Fibroblast of mammary gland (primary cell): ENCODE measurements at regions not wholly inside any gene's neighbourhood (a gene's known extent, or its start where the extent isn't known, plus 50 kb on each side); places are given as distances from the start of the nearest gene placed in this dataset.

Experiments
- DNase-seq: peaks from one replicate; pipeline ENCODE4 v3.0.0-alpha.2; 2010; ENCODE audit warnings: low read depth
- H3K4me3 ChIP-seq: 2 replicates; pipeline ENCODE4 v1.5.1; 2011; ENCODE audit warnings: low read depth, mild to moderate bottlenecking, low read length, moderate library complexity; ENCODE audit not compliant: control insufficient read depth
- TF ChIP-seq, protein P1 (sequence below): conservative IDR thresholded peaks from 2 replicates; pipeline ENCODE4 v1.5.1; 2011; ENCODE audit warnings: low read depth, low read length, inconsistent platforms; ENCODE audit not compliant: control insufficient read depth, insufficient read depth

DNA sequence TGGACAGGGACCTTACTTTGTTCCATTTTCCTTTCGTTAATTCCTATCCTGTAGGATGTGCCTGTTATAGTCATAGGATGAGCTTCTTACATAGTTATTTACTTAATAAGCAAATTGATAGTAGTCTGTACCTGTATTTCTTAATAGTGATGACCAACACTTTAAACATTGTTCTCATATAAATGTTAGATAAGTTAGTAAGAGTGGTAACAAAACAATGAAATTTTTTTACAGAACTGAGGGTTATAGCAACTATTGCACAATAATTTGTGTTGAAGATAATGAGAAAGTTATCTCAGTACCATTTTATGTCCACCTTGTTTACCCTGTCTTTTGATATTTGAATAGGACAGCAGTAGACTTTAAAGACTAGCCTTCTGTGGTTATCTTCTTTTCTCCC, 162.9 kb upstream of the ELL2 start:
- H3K4me3 ChIP-seq: no peak overlapping the region
- TF ChIP-seq, protein P1, sequence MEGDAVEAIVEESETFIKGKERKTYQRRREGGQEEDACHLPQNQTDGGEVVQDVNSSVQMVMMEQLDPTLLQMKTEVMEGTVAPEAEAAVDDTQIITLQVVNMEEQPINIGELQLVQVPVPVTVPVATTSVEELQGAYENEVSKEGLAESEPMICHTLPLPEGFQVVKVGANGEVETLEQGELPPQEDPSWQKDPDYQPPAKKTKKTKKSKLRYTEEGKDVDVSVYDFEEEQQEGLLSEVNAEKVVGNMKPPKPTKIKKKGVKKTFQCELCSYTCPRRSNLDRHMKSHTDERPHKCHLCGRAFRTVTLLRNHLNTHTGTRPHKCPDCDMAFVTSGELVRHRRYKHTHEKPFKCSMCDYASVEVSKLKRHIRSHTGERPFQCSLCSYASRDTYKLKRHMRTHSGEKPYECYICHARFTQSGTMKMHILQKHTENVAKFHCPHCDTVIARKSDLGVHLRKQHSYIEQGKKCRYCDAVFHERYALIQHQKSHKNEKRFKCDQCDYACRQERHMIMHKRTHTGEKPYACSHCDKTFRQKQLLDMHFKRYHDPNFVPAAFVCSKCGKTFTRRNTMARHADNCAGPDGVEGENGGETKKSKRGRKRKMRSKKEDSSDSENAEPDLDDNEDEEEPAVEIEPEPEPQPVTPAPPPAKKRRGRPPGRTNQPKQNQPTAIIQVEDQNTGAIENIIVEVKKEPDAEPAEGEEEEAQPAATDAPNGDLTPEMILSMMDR: no peak
- DNase-seq: peak; percentile 33

DNA sequence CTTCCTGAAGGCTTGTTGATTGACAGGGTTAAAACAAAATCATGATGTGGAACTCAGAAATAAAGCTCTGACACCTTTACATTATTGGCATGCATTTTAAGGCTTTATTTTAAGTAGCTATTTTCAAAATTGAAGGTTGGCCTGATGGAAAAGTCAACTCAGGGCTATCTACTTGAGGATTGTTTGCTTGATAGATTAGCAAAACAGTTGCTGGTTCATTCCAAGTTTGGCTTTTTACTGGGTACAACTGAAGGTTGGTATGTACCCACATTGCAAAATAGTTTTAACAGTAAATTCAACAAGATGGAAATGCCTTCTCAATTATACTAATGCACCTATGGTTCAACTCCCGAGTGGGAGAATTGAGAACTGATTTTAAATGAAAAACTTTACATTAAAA, 161.8 kb upstream of the ELL2 start:
- H3K4me3 ChIP-seq: no peak overlapping the region
- no peak for DNase-seq
- TF ChIP-seq, protein P1: no peak

DNA sequence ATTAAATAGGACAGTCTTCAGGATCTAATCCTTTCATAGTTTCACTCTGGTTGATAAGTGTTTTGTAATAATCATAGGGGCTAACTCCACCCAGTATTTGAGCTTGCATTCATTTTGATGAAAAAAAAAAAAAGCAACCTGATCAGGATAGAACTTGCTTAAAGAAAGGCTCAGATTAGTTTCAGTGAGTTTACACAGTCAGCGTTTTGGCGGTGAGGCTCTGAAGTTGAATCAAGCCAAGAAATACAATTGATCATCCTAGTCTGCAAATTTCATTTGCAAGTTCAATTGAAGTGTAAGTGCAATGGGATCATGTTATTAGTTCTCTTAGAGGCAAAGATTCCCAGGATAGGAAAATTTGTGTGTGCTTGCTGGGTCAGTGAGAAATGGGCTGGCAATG, 159.7 kb upstream of the ELL2 start:
- TF ChIP-seq, protein P1: no peak
- no peak overlapping the region for H3K4me3 ChIP-seq
- DNase-seq: peak; percentile 18

DNA sequence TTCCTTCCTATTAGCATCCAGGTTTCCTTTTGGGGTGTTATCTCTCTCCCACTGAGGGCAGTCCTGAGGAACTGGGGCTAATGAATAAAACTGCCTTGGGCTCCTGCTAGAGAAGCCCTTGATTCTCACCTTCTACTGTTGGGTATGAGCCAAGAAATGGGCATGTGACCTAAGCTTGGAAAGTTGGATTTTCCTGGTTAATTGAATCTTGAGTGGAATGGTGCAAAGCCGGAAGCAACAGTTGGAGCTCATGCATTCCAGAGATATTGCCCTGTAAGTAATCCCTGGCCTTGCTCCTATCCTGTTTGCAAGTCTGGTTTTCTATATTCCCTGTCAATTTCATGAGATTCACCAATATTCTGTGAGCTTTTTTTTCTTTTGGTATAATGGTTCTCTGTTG, 158.5 kb upstream of the ELL2 start:
- H3K4me3 ChIP-seq: no peak overlapping the region
- TF ChIP-seq, protein P1: no peak
- DNase-seq: no peak

GRCh38 chr5:96117771-96118651, 156.4 kb upstream of the ELL2 start:
- H3K4me3 ChIP-seq: no peak overlapping the region
- TF ChIP-seq, protein P1: no peak
- peak; percentile 10 for DNase-seq

- no peak overlapping the region for H3K4me3 ChIP-seq
- TF ChIP-seq, protein P1: no peak
- DNase-seq: no peak
Observed at GRCh38 chr5:96115147-96115807, 153.6 kb upstream of the ELL2 start.
